HUDEP-2 (cell line): ENCODE measurements at regions not wholly inside any gene's neighbourhood (a gene's known extent, or its start where the extent isn't known, plus 50 kb on each side); places are given as distances from the start of the nearest gene placed in this dataset.

Experiments used
- DNase-seq, 76 experiments: peaks; one replicate each; lab custom pipeline; 2025; ENCODE audit not compliant: unreplicated experiment in 76 of 76; lab: John Stamatoyannopoulos, UW

DNA sequence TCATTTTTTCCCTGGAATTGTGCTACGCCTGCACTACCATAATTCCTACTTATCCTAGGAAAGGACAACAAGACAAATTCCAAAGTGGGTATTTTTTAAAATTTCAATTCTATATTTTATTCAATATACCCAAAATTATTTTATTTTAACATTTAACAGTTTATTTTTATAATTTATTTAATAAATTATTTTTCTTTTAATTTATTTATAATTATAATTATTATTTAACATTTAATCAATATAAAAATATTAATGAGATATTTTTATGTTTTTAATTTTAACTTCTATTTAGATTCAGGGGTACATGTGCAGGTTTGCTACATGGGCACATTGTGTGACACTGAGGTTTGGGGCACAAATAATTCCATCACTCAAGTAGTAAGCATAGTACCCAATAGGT, 65.6 kb upstream of the VSTM2A start:
- DNase-seq: no peak

GRCh38 chr7:54477083-54477482, 65.1 kb upstream of the VSTM2A start:
- DNase-seq: no peak

GRCh38 chr7:54483523-54483922, 58.7 kb upstream of the VSTM2A start:
- DNase-seq: no peak

DNA sequence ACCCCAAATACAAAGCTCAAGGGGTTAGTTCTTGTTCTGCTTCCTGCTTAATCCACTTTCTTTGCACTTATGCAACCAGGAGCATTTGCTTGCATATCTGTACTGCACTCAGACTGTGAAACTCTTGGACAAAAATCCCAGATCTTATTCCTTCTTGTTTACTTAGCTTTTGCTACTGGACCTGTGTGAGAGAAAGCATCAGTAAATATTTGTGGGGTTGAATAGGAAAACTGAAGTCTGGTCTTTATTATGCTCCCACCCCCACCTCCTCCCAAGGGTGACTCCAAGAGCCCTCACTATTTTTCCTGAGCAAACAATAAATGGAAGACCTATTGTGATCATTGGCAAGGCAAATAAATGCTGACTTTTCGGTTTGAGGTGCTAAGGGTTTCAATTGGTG, 57.1 kb upstream of the VSTM2A start:
- DNase-seq: no peak
